H9 (cell line): ENCODE measurements at regions not wholly inside any gene's neighbourhood (a gene's known extent, or its start where the extent isn't known, plus 50 kb on each side); places are given as distances from the start of the nearest gene placed in this dataset.

ENCODE experiments used
- DNase-seq: peaks from one replicate; pipeline ENCODE4 v3.0.0-alpha.2; 2017
- H2AFZ ChIP-seq: one replicate; pipeline ENCODE4 v1.6.1; 2013; ENCODE audit warnings: mild to moderate bottlenecking, low read length, control low read depth, moderate library complexity
- H2AK5ac ChIP-seq: 2 replicates; pipeline ENCODE4 v1.6.1; 2013; ENCODE audit warnings: low read length, control low read depth, mixed read lengths; ENCODE audit not compliant: insufficient read length
- H2BK120ac ChIP-seq: one replicate; pipeline ENCODE4 v1.6.1; 2013; ENCODE audit warnings: low read depth, mild to moderate bottlenecking, low read length, control low read depth, inconsistent platforms; ENCODE audit not compliant: poor library complexity, severe bottlenecking
- H2BK12ac ChIP-seq: 2 replicates; pipeline ENCODE4 v1.6.1; 2013; ENCODE audit warnings: low read length, control low read depth, mixed read lengths, low read depth; ENCODE audit not compliant: insufficient read length
- H2BK15ac ChIP-seq: 2 replicates; pipeline ENCODE4 v1.6.1; 2013; ENCODE audit warnings: low read depth, low read length, control low read depth
- H2BK20ac ChIP-seq: one replicate; pipeline ENCODE4 v1.6.1; 2013; ENCODE audit warnings: low read depth, mild to moderate bottlenecking, low read length, control low read depth, inconsistent platforms; ENCODE audit not compliant: poor library complexity, severe bottlenecking
- H2BK5ac ChIP-seq: 2 replicates; pipeline ENCODE4 v1.6.1; 2013; ENCODE audit warnings: low read length, control low read depth, mixed read lengths; ENCODE audit not compliant: insufficient read length
- H3K14ac ChIP-seq: 2 replicates; pipeline ENCODE4 v1.6.1; 2013; ENCODE audit warnings: low read length, control low read depth; ENCODE audit not compliant: insufficient read depth
- H3K18ac ChIP-seq: 2 replicates; pipeline ENCODE4 v1.6.1; 2013; ENCODE audit warnings: low read depth, mild to moderate bottlenecking, mixed read lengths, low read length, control low read depth; ENCODE audit not compliant: insufficient read length
- H3K23ac ChIP-seq: 2 replicates; pipeline ENCODE4 v1.6.1; 2013; ENCODE audit warnings: low read length, control low read depth, mixed read lengths, low read depth; ENCODE audit not compliant: insufficient read length
- H3K23me2 ChIP-seq: 2 replicates; pipeline ENCODE4 v1.6.1; 2013; ENCODE audit warnings: low read depth, mild to moderate bottlenecking, mixed read lengths, low read length, control low read depth; ENCODE audit not compliant: insufficient read length, poor library complexity, severe bottlenecking
- H3K27ac ChIP-seq: 2 replicates; pipeline ENCODE4 v1.5.1; 2013; ENCODE audit warnings: low read length, control low read depth, mixed read lengths, low read depth; ENCODE audit not compliant: insufficient read length
- H3K27me3 ChIP-seq: 2 replicates; pipeline ENCODE4 v1.6.1; 2013; ENCODE audit warnings: low read length, control low read depth, inconsistent platforms; ENCODE audit not compliant: insufficient read depth
- H3K4ac ChIP-seq: 2 replicates; pipeline ENCODE4 v1.6.1; 2013; ENCODE audit warnings: low read depth, mild to moderate bottlenecking, control low read depth, inconsistent platforms, low read length, moderate library complexity
- H3K4me1 ChIP-seq: 2 replicates; pipeline ENCODE4 v1.6.1; 2013; ENCODE audit warnings: low read length, control low read depth, inconsistent platforms; ENCODE audit not compliant: insufficient read depth
- H3K4me2 ChIP-seq: 2 replicates; pipeline ENCODE4 v1.6.1; 2013; ENCODE audit warnings: low read length, control low read depth, mixed read lengths; ENCODE audit not compliant: insufficient read length, insufficient read depth
- H3K56ac ChIP-seq: 2 replicates; pipeline ENCODE4 v1.6.1; 2013; ENCODE audit warnings: low read depth, mild to moderate bottlenecking, mixed read lengths, low read length, control low read depth; ENCODE audit not compliant: insufficient read length
- H3K79me1 ChIP-seq: 2 replicates; pipeline ENCODE4 v1.6.1; 2013; ENCODE audit warnings: low read depth, mild to moderate bottlenecking, moderate library complexity, low read length, control low read depth, inconsistent platforms; ENCODE audit not compliant: insufficient read depth, poor library complexity, severe bottlenecking
- H3K79me2 ChIP-seq: 2 replicates; pipeline ENCODE4 v1.6.1; 2013; ENCODE audit warnings: low read length, control low read depth, inconsistent platforms; ENCODE audit not compliant: insufficient read depth
- H3K9ac ChIP-seq: 2 replicates; pipeline ENCODE4 v1.6.1; 2013; ENCODE audit warnings: low read length, control low read depth, mixed read lengths; ENCODE audit not compliant: insufficient read length; ENCODE audit errors: extremely low read depth
- H3K9me3 ChIP-seq: one replicate; pipeline ENCODE4 v1.6.1; 2013; ENCODE audit warnings: low read depth, low read length, inconsistent platforms; ENCODE audit not compliant: control insufficient read depth
- H3T11ph ChIP-seq: one replicate; pipeline ENCODE4 v1.6.1; 2013; ENCODE audit warnings: mild to moderate bottlenecking, low read length, control low read depth, inconsistent platforms
- H4K20me1 ChIP-seq: one replicate; pipeline ENCODE4 v1.6.1; 2013; ENCODE audit not compliant: control insufficient read depth, insufficient read length, insufficient read depth
- H4K5ac ChIP-seq: 2 replicates; pipeline ENCODE4 v1.6.1; 2013; ENCODE audit warnings: low read depth, mild to moderate bottlenecking, mixed read lengths, low read length, control low read depth; ENCODE audit not compliant: insufficient read length
- H4K8ac ChIP-seq: replicated peaks from 2 replicates; pipeline ENCODE4 v1.6.1; 2013; ENCODE audit warnings: low read length, control low read depth, mixed read lengths, low read depth; ENCODE audit not compliant: insufficient read length
- H4K91ac ChIP-seq: 2 replicates; pipeline ENCODE4 v1.6.1; 2013; ENCODE audit warnings: low read depth, mild to moderate bottlenecking, moderate library complexity, mixed read lengths, low read length, control low read depth; ENCODE audit not compliant: insufficient read length
- H3K27ac Mint-ChIP-seq, 3 experiments: 2 replicates in 2 of 3; 3 replicates in 1 of 3; pipeline ENCODE4 v1.8.0; 2020 to 2021; ENCODE audit warnings: mixed read lengths in 3 of 3, mild to moderate bottlenecking in 1 of 3, moderate library complexity in 1 of 3
- H3K27me3 Mint-ChIP-seq: 2 replicates; pipeline ENCODE4 v1.8.0; 2021; ENCODE audit warnings: low read depth, mild to moderate bottlenecking, moderate library complexity, mixed read lengths
- H3K36me3 Mint-ChIP-seq, 3 experiments: 2 replicates in 2 of 3; 3 replicates in 1 of 3; pipeline ENCODE4 v1.8.0; 2020 to 2021; ENCODE audit warnings: low read depth in 3 of 3, mixed read lengths in 3 of 3; ENCODE audit not compliant: insufficient read depth in 1 of 3
- H3K4me1 Mint-ChIP-seq, 2 experiments: 2 replicates each; pipeline ENCODE4 v1.8.0; 2020; ENCODE audit warnings: mixed read lengths in 2 of 2
- H3K4me3 Mint-ChIP-seq, 2 experiments: 2 replicates in 1 of 2; 3 replicates in 1 of 2; pipeline ENCODE4 v1.8.0; 2020 to 2021; ENCODE audit warnings: mild to moderate bottlenecking in 2 of 2, mixed read lengths in 2 of 2, moderate library complexity in 1 of 2
- H3K9me3 Mint-ChIP-seq, 2 experiments: 2 replicates in 1 of 2; 3 replicates in 1 of 2; pipeline ENCODE4 v1.8.0; 2020; ENCODE audit warnings: mild to moderate bottlenecking in 2 of 2, mixed read lengths in 2 of 2, moderate library complexity in 1 of 2
- WGBS: extraction: QIAGEN DNeasy Blood & Tissue Kit; methylation state at CpG from one replicate; pipeline ENCODE4 v1.1.7; 2013; ENCODE audit warnings: missing lambda C conversion rate, low lambda C conversion rate, mixed read lengths; ENCODE audit not compliant: insufficient read length; ENCODE audit errors: extremely low coverage; 5-methylcytosine and 5-hydroxymethylcytosine counted together
- TF ChIP-seq, protein P1 (sequence below): fragments of 200-600 bp; sonication (generic); conservative IDR thresholded peaks from 3 replicates; pipeline ENCODE4 v1.8.0; 2021; ENCODE audit warnings: antibody characterized with exemption, mild to moderate bottlenecking

- Histone ChIP-seq H2AFZ (no peak overlapping the region), H3K9me3 (peaks cover 21% of the 10 kb centered on the region), H2BK120ac (no peak overlapping the region), H2BK15ac (no peak overlapping the region), H3K4ac (no peak overlapping the region), H4K91ac (no peak overlapping the region), H3K23me2 (no peaks in the 10 kb centered on the region), H2BK20ac (no peak overlapping the region), H3K4me1 (no peaks in the 10 kb centered on the region), H2BK5ac (no peak overlapping the region), H2BK12ac (no peak overlapping the region), H3K79me2 (no peaks in the 10 kb centered on the region), H4K5ac (no peak overlapping the region), H3K23ac (no peak overlapping the region), H3K14ac (no peak overlapping the region), H3K4me2 (no peak overlapping the region), H3K27ac (no peak overlapping the region), H3T11ph (no peak overlapping the region), H3K56ac (no peak overlapping the region), H2AK5ac (no peak overlapping the region), H3K18ac (no peak overlapping the region), H3K9ac (no peak overlapping the region), H4K8ac (no peak overlapping the region), H3K79me1 (no peaks in the 10 kb centered on the region), H4K20me1 (no peaks in the 10 kb centered on the region), H3K27me3 (no peaks in the 10 kb centered on the region)
- H3K4me1 Mint-ChIP-seq: no peaks in the 10 kb centered on the region
- H3K4me3 Mint-ChIP-seq: no peak overlapping the region
- H3K9me3 Mint-ChIP-seq: peaks cover 36% of the 10 kb centered on the region in 2 experiments
- H3K27me3 Mint-ChIP-seq: no peaks in the 10 kb centered on the region; the same call in 1 of the 2 replicates
- DNase-seq: no peak
- no peaks in the 10 kb centered on the region; a peak in 1 of 7 replicates for H3K36me3 Mint-ChIP-seq
- WGBS: no CpG with 5 or more reads among the region's 2 CpGs
- no peak overlapping the region for H3K27ac Mint-ChIP-seq
- TF ChIP-seq, protein P1, sequence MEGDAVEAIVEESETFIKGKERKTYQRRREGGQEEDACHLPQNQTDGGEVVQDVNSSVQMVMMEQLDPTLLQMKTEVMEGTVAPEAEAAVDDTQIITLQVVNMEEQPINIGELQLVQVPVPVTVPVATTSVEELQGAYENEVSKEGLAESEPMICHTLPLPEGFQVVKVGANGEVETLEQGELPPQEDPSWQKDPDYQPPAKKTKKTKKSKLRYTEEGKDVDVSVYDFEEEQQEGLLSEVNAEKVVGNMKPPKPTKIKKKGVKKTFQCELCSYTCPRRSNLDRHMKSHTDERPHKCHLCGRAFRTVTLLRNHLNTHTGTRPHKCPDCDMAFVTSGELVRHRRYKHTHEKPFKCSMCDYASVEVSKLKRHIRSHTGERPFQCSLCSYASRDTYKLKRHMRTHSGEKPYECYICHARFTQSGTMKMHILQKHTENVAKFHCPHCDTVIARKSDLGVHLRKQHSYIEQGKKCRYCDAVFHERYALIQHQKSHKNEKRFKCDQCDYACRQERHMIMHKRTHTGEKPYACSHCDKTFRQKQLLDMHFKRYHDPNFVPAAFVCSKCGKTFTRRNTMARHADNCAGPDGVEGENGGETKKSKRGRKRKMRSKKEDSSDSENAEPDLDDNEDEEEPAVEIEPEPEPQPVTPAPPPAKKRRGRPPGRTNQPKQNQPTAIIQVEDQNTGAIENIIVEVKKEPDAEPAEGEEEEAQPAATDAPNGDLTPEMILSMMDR: no peak
These were observed 98.3 kb downstream of the ITM2A start for GRCh38 chrX:79268788-79269187.
